GM21360 (cell line): ENCODE measurements at regions not wholly inside any gene's neighbourhood (a gene's known extent, or its start where the extent isn't known, plus 50 kb on each side); places are given as distances from the start of the nearest gene placed in this dataset.

Experiments
- ATAC-seq: cut with Tn5 transposase; IDR thresholded peaks from one replicate; pipeline ENCODE4 v1.9.1; 2021; ENCODE audit warnings: mild to moderate bottlenecking, moderate library complexity; ENCODE audit not compliant: unreplicated experiment

GRCh38 chr10:7507887-7508726, 97.3 kb upstream of the SFMBT2 start:
- ATAC-seq: no peak

GRCh38 chr10:7506571-7506970, 95.7 kb upstream of the SFMBT2 start:
- ATAC-seq: no peak

- no peak for ATAC-seq
Observed at GRCh38 chr10:7505196-7505595, 94.4 kb upstream of the SFMBT2 start.

DNA sequence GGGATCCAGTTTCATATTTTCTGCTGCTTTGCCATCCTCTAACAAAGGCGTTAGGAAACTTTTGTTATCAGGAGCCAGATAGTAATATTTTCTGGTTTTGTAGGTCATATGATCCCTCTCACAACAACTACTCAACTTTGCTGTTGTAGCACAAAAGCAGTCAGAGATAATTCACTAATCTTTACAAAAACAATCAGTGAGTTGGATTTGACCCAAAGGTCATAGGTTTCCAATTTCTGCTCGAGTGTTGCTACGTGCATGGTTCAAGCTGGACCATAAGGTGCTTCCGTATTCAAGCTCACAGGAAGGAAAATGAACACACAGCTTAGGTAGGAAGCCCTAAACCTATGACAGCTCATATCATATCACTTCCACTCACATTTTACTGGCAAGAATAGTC, 92.4 kb upstream of the SFMBT2 start:
- ATAC-seq: no peak

GRCh38 chr10:7501157-7501556, 90.3 kb upstream of the SFMBT2 start:
- no peak for ATAC-seq

GRCh38 chr10:7498111-7498510, 87.3 kb upstream of the SFMBT2 start:
- ATAC-seq: no peak

DNA sequence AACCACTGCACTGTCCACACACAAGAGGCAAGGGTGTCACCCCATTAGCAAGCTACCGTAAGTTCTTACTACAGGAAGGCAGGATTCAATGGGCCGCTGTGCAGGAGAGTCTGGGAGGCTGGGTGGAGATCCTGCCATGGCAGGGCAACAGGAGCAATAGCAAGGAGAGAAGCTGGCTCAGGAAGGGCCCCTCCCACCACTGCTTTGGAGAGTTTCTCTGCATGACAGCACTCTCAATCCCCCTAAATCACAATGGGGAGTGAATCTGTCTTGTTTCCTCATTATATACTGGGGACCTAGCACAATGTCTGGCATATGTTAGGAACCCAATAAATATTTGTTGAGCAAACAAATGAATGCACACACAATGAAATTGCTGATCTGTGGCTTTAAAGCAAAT, 83.2 kb upstream of the SFMBT2 start:
- no peak for ATAC-seq

DNA sequence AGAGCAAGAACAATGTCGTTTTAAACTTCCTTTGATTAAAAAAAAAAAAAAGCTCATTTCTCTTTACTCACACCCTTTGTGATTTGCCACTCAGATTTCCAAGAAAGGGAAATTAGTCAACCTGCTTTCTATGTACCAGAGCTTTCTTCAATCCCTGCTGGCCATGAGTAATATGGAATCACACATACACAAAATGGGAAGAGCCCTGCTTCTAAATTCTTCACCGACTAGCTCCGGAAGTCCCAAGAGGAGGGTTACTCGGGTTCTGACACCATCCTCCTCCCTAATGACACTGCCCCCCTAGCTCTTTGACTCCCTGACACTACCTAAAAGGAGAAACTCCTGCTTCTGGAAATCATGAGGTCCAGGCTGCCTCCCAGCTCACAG, 81.8 kb upstream of the SFMBT2 start:
- peak; percentile 20 for ATAC-seq

DNA sequence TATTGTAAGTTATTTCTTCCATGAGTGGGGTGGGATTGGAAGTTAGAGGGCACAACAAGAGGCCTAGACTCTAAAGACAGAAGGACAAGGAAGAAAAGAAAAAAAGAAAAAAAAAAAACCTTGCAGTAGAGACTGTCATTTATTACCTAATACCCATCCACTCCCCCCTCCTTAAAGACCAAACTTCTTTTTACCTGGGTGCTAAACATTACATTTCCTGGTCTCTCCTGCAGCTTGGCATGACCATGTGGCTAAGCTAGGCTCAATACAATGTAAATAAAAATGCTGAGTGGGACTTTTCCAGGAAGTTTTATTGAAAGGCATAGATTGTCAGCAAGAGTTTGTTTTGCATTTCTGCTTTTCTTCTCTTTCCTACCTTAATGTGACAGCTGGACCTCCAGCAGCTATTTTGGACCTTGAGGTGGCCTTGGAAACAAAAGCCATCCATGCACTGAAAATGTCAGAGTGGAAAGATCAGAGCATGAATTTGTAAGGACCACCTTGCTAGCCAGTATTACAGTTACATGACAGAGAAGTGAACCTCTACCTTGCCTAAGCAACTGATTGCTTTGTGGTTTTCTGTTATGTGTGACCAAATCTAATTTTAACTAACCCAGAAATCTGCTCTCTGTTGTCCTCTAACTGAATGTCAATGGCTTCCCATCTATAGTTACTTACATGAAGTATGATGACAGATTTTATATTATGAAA, 81.3 kb upstream of the SFMBT2 start:
- ATAC-seq: peak; percentile 92

- no peak for ATAC-seq
Observed at GRCh38 chr10:7491230-7491629, 80.4 kb upstream of the SFMBT2 start.

DNA sequence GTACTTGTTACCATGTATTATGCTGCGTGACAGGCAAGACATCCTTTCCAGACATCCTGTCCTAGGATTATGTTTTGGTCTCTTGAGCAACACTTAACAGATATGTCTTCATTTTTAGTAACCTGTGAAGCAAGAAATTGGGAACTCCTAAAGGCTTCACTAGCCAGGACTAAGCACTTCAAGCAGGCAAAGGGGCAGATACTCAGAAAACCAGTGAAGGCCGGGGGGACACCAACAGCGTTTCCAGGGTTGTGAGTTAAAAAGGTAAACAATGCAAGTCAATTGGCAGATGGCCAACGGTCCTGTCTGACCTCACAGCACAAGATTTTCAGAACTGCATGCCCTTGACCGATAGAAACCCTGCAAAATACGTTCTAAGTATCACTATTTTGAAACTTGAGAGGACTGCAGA, 77.6 kb upstream of the SFMBT2 start:
- ATAC-seq: no peak

DNA sequence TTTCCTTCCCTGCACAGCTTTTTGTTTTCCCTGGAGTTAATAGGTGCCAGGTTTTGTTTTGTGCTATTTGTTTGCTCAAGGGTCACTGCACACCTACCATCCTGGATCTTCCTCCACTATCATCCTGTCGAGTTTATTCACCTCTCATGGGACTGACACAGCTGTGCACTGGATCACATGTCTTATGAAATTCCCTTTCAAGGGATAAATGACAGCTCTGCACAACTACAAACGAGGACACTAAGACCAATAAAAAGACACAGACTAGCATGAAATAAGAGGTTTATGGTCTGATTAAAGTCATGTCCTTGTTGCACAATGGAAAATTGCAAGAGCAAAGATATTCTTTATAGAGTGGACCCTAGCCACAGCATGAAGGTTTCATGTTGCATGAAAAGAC, 76.7 kb upstream of the SFMBT2 start:
- ATAC-seq: no peak

DNA sequence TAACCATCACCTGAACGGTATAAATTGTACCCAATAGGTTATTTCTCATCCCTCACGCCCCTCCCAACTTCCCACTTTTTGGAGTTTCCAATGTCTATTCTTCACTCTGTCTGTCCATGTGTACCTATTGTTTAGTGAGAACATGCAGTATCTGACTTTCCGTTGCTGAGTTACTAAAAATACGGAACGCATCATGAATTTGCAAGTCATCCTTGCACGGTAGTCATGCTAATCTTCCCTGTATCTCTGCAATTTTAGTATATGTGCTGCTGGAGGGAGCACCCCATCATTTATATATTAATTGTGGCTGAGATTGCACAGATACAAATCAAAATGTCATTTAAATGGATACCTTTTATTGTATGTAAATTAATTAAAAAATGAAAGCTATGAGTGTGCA, 75.7 kb upstream of the SFMBT2 start:
- ATAC-seq: no peak

GRCh38 chr10:7485799-7486198, 75.0 kb upstream of the SFMBT2 start:
- ATAC-seq: no peak

- no peak for ATAC-seq
Observed at GRCh38 chr10:7485244-7485556, 74.4 kb upstream of the SFMBT2 start.

DNA sequence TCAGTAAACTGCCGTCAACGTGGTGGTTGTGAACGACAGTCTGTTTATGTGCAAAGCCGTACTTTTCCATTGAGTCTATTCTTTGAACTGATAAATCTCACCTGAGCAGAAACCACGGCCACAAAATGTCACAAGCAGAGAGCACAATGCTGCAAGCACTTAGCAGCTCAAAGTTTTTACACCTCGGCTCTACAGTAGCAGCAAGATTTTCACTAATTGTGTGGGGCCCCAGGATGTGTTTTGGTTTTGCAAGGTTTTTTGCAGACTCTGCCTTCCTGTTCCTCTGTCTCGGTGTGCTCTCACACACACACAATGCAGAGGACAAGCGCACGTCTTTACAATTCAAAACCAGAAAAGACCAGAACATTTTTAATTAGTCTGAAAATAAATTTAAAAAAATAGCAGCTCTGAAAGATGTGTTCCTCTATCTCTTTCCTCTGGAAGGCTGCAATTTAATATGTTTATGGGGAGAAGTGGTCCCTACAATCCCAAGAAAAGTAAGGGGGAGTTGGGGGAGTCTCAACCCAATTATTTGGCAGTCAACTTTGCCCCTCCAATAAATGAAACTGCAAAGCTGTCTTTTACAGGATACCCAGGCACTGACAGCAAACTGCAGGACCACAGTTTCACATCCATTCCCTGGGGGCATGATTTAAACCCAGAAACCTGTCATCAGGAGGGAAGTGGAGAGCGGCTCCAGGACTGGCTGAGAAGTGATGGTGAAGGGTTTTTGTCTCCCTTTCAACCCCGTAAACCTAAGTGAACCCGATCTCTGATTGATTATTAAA, 73.8 kb upstream of the SFMBT2 start:
- ATAC-seq: peak; percentile 70

DNA sequence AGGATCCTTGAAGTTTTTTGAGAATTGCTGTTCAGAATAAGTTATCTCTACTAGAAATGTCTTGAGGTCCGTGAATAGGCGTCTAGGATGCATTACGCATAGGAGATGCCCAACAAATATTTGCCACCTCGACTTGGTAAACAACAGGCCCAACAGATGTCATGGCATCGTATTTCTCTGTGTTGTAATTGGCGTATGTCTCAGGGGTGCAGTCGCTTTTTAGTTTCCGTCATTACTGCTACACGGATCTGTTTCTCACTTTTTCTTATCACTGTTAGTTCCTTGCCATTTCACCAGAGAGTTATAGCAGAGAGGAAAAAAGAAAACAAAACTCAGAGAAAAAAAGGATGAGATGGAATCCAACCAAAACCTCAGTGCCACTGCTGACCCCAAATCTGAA, 73.0 kb upstream of the SFMBT2 start:
- ATAC-seq: no peak

DNA sequence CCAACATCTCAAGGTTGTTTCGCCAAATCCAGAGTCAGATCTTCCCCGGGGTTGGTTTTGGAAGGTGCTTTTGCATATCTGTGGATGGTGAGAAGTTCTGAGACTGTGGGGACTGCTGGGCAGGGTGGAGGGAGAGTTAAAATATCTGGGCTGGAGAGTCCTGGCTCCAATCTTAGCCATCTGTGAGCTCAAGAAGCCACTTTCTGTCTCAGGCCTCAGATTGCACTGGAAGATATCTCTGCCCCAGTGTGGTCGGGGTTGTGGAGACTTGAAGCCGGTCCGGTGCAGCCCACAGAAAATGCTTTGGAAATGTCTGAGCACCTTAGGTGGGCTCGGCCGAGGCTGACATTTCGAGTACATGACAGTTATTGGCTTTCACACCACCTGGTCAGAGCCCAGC, 72.2 kb upstream of the SFMBT2 start:
- ATAC-seq: no peak

GRCh38 chr10:7481368-7481765, 70.5 kb upstream of the SFMBT2 start:
- ATAC-seq: no peak

DNA sequence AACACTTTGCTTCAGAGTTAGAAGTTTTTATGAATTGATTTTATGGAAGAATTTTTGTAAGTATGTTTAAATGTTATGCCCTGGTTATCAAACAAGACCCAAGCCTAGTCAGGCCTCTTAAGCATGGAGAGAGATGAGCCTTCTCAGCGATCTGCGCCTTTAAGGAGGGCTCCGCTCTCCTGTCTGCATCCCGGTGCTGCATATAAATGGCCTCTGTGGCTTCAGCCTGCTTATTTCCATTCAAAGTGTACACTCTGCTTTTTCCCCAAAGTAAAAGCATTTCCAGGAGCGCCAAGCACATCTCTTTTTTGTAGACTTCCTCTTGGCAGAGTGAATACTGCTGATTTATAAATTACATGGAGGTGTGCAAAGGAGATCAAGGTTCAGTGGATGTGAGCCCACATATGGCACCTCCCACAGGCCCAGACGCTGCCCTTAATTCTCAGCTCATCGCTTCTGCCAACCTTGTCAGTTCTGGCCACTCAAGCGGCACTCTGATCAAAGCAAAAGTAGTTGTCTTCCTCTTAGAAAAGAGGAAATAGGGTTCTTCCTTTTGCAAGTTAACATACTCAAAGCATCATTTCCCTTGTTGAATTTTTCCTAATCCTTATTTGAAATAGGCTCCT, 70.0 kb upstream of the SFMBT2 start:
- ATAC-seq: peak; percentile 34

GRCh38 chr10:7479861-7480598, 69.2 kb upstream of the SFMBT2 start:
- ATAC-seq: no peak
